ENCODE measurements at regions not wholly inside any gene's neighbourhood (a gene's known extent, or its start where the extent isn't known, plus 50 kb on each side); places are given as distances from the start of the nearest gene placed in this dataset.

DNA sequence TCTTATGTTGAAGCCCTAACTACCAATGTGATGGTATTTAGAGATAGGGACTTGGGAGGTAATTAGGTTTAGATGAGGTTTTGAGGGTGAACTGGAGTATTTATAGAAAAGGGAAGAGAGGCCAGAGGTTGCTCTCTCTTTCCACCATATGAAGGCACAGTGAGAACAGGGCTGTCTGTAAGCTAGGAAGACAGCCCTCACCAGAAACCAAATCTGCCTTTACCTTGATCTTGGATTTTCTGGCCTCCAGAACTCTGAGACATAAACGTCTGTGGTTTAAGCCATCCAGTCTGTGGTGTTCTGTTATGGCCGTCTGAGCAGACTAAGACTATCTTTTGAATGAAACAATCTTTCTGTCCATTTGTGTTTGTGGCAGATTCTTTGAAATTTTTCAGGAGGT lies 223.7 kb downstream of the PDHA2 start:
- ChIA-PET POLR2A (ENCODE audit: low non-redundant PET) (no interaction called here), CTCF (no interaction called here)
- no peaks in the 10 kb centered on the region for H3K27me3 ChIP-seq (replicated peaks; ENCODE audit: insufficient read depth, low read depth, low read length, poor library complexity)
- no peaks in the 10 kb centered on the region for H3K4me1 ChIP-seq (ENCODE audit: insufficient read depth, low read length, poor library complexity, severe bottlenecking)
- no TSS peak for BruUV-seq (replicated peaks)
- H3K27ac ChIP-seq (ENCODE audit: low read depth, low read length, poor library complexity, severe bottlenecking): no peak overlapping the region
- H3K4me3 ChIP-seq (ENCODE audit: low read depth, low read length, poor library complexity, severe bottlenecking): no peak overlapping the region
- no peaks in the 10 kb centered on the region for H3K36me3 ChIP-seq (ENCODE audit: insufficient read depth, low read length, poor library complexity, severe bottlenecking)
- H3K9me3 ChIP-seq (ENCODE audit: low read depth, low read length, poor library complexity, severe bottlenecking): no peaks in the 10 kb centered on the region
- no peak for DNase-seq (ENCODE audit: low spot score)
- intact Hi-C loops (cut with micrococcal nuclease; ENCODE audit: unreplicated experiment): no loop called here
- TF ChIP-seq, protein P1, sequence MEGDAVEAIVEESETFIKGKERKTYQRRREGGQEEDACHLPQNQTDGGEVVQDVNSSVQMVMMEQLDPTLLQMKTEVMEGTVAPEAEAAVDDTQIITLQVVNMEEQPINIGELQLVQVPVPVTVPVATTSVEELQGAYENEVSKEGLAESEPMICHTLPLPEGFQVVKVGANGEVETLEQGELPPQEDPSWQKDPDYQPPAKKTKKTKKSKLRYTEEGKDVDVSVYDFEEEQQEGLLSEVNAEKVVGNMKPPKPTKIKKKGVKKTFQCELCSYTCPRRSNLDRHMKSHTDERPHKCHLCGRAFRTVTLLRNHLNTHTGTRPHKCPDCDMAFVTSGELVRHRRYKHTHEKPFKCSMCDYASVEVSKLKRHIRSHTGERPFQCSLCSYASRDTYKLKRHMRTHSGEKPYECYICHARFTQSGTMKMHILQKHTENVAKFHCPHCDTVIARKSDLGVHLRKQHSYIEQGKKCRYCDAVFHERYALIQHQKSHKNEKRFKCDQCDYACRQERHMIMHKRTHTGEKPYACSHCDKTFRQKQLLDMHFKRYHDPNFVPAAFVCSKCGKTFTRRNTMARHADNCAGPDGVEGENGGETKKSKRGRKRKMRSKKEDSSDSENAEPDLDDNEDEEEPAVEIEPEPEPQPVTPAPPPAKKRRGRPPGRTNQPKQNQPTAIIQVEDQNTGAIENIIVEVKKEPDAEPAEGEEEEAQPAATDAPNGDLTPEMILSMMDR (conservative IDR thresholded peaks at IDR 0.05; ENCODE audit: low read depth, low read length): no peak
- TF ChIP-seq EZH2 (IDR thresholded peaks at IDR 0.05; ENCODE audit: borderline replicate concordance, low read depth, low read length, poor library complexity, severe bottlenecking): no peak

GRCh38 chr4:96073461-96073860 lies 233.6 kb downstream of the PDHA2 start:
- no peaks in the 10 kb centered on the region for H3K9me3 ChIP-seq (ENCODE audit: low read depth, low read length, poor library complexity, severe bottlenecking)
- no peak for DNase-seq (ENCODE audit: low spot score)
- H3K4me3 ChIP-seq (ENCODE audit: low read depth, low read length, poor library complexity, severe bottlenecking): no peak overlapping the region
- H3K27me3 ChIP-seq (replicated peaks; ENCODE audit: insufficient read depth, low read depth, low read length, poor library complexity): no peaks in the 10 kb centered on the region
- TF ChIP-seq, protein P1 (conservative IDR thresholded peaks at IDR 0.05; ENCODE audit: low read depth, low read length): no peak
- no peak for TF ChIP-seq EZH2 (IDR thresholded peaks at IDR 0.05; ENCODE audit: borderline replicate concordance, low read depth, low read length, poor library complexity, severe bottlenecking)
- ChIA-PET CTCF (no interaction called here), POLR2A (ENCODE audit: low non-redundant PET) (no interaction called here)
- no peak overlapping the region for H3K27ac ChIP-seq (ENCODE audit: low read depth, low read length, poor library complexity, severe bottlenecking)
- intact Hi-C loops (cut with micrococcal nuclease; ENCODE audit: unreplicated experiment): no loop called here
- H3K4me1 ChIP-seq (ENCODE audit: insufficient read depth, low read length, poor library complexity, severe bottlenecking): no peaks in the 10 kb centered on the region
- no peaks in the 10 kb centered on the region for H3K36me3 ChIP-seq (ENCODE audit: insufficient read depth, low read length, poor library complexity, severe bottlenecking)
- no TSS peak for BruUV-seq (replicated peaks)

DNA sequence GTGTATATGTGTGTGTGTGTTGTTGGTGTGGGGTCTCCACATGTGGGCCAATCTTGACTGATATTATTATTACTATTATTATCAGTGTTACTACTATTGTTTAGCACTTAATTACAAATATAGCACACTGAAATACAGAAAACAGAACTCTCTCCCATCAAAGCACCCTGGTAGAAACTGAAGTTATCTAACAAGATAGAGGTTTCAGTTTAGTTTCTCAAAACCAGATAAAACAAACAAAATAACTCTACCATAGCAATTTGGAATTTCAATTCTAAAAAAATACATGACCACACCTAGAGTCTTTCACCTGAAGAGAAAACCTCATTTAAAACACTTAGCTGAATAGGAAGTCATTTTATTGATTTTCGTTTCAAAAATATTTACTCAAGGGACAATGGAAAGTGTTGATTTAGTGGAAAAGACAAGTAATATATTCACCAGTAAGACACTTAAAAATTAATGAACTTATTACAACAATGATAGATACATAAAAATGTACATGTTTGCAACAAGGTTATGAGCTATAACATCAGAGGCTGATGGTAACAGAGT lies 252.3 kb downstream of the PDHA2 start:
- Histone ChIP-seq H3K27ac (ENCODE audit: low read depth, low read length, poor library complexity, severe bottlenecking) (no peak overlapping the region), H3K36me3 (ENCODE audit: insufficient read depth, low read length, poor library complexity, severe bottlenecking) (no peaks in the 10 kb centered on the region), H3K4me1 (ENCODE audit: insufficient read depth, low read length, poor library complexity, severe bottlenecking) (peaks cover 5% of the 10 kb centered on the region), H3K27me3 (replicated peaks; ENCODE audit: insufficient read depth, low read depth, low read length, poor library complexity) (no peaks in the 10 kb centered on the region), H3K4me3 (ENCODE audit: low read depth, low read length, poor library complexity, severe bottlenecking) (no peak overlapping the region), H3K9me3 (ENCODE audit: low read depth, low read length, poor library complexity, severe bottlenecking) (no peaks in the 10 kb centered on the region)
- TF ChIP-seq, protein P1 (conservative IDR thresholded peaks at IDR 0.05; ENCODE audit: low read depth, low read length): no peak
- TF ChIP-seq EZH2 (IDR thresholded peaks at IDR 0.05; ENCODE audit: borderline replicate concordance, low read depth, low read length, poor library complexity, severe bottlenecking): no peak
- intact Hi-C loops (cut with micrococcal nuclease; ENCODE audit: unreplicated experiment): no loop called here
- POLR2A ChIA-PET (ENCODE audit: low non-redundant PET): no interaction called here
- no peak for DNase-seq (ENCODE audit: low spot score)
- no TSS peak for BruUV-seq (replicated peaks)
- CTCF ChIA-PET: no interaction called here

Measured in A673 (cell line).